Thyroid gland (tissue), 4 donors: ENCODE measurements at regions not wholly inside any gene's neighbourhood (a gene's known extent, or its start where the extent isn't known, plus 50 kb on each side); places are given as distances from the start of the nearest gene placed in this dataset.
"Not testable (repeated sequence)": the region's sequence is repeated elsewhere in the genome, so short reads cannot be mapped to it uniquely, and the experiment has no call there.

ENCODE experiments used
- POLR2A ChIP-seq, 2 donors: fragments of 450-650 bp; IDR thresholded peaks; one replicate each; pipeline ENCODE4 v1.6.1; 2017; ENCODE audit warnings: antibody characterized with exemption in 2 of 2, mild to moderate bottlenecking in 2 of 2, moderate library complexity in 1 of 2
- TF ChIP-seq, protein P1 (sequence below), 6 experiments: fragments of 200-600 bp in 3 of 6; fragments of 450-650 bp in 3 of 6; sonication (generic) in 3 of 6; IDR thresholded peaks; one replicate each; pipeline ENCODE4 v1.5.1; 2016 to 2019; ENCODE audit warnings: antibody characterized with exemption in 6 of 6, mild to moderate bottlenecking in 2 of 6, inconsistent platforms in 1 of 6, moderate library complexity in 1 of 6

DNA sequence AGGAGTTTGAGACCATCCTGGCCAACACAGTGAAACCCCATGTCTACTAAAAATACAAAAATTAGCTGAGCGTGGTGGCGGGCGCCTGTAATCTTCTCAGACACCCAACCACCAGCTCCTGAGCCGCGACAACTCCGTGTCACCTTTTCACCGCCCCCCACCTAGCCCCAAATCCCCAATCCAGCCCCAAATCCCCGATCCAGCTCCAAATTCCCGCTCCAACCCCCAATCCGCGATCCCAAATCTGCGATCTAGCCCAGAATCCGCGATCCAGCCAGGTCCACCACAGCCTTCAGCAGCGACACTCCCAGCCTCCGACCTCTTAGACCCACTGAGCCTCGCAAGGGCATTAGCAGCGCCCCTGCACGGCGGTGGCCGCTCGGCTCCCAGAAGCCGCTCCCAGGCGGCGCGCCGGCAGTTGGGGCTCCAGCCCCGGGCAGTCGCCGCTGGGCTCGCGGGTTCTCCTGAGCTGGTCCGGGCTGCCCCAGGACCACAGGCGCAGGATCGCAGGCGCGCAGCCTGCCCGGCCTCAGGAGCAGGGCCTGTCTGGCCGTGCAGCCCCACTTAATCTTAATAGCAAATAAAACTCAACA is 4469.9 kb upstream of the OR11H1 start:
- TF ChIP-seq, protein P1, sequence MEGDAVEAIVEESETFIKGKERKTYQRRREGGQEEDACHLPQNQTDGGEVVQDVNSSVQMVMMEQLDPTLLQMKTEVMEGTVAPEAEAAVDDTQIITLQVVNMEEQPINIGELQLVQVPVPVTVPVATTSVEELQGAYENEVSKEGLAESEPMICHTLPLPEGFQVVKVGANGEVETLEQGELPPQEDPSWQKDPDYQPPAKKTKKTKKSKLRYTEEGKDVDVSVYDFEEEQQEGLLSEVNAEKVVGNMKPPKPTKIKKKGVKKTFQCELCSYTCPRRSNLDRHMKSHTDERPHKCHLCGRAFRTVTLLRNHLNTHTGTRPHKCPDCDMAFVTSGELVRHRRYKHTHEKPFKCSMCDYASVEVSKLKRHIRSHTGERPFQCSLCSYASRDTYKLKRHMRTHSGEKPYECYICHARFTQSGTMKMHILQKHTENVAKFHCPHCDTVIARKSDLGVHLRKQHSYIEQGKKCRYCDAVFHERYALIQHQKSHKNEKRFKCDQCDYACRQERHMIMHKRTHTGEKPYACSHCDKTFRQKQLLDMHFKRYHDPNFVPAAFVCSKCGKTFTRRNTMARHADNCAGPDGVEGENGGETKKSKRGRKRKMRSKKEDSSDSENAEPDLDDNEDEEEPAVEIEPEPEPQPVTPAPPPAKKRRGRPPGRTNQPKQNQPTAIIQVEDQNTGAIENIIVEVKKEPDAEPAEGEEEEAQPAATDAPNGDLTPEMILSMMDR (IDR thresholded peaks at IDR 0.05) = not testable (repeated sequence)
- not testable (repeated sequence) for TF ChIP-seq POLR2A (IDR thresholded peaks at IDR 0.05)
